22Rv1 (cell line): ENCODE measurements at regions not wholly inside any gene's neighbourhood (a gene's known extent, or its start where the extent isn't known, plus 50 kb on each side); places are given as distances from the start of the nearest gene placed in this dataset.

Experiments
- H3K27ac ChIP-seq: fragments of 450-650 bp; 2 replicates; pipeline ENCODE4 v1.5.1; 2017
- CTCF ChIP-seq: fragments of 450-650 bp; IDR thresholded peaks from 2 replicates; pipeline ENCODE4 v1.5.1; 2017; ENCODE audit warnings: mild to moderate bottlenecking
- ZFX ChIP-seq: fragments of 450-650 bp; IDR thresholded peaks from 2 replicates; pipeline ENCODE4 v1.6.1; 2017; ENCODE audit warnings: antibody characterized with exemption, borderline replicate concordance

DNA sequence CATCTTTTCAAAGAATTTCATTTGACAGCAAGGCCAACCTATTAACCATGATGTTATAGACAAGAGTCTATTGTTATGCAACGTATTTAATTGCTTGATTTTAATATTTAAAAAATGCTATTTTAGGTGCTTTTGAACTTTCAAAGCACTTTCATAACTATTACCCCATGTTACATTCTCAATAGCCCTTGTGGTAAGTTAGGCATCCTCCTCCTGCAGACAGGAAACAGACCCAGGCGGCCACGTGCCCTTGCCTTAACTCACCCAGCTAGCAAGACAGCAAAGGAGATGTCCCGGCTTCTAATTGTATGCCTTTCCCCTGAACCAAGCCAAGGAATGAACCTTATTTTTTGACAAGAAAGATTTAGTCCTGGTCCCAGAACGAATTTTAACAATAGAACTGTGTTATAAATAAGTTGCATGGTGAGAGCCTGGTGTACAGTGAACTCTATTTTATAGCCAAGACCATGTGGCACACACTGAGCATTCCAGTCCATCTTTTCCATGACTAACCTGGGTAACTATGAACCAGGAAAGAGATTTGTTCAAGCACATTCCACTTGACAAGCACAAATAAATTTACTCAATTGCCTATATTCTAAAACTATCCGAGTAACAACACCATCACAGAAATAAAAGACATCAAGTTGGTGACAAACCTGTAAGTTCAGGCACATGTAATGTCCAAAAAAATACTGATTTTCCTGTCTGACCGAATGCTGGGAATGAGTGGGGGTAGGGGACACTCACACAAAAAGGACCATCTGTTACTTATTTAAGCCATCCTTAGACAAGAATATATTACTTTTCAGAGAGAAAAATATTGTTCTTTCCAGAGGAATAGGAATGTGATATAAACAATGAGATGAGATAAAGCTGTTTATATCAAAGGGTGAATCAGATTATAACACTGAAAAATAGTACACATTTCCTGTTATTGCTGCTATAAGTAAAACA lies 163.0 kb downstream of the EFNB2 start:
- H3K27ac ChIP-seq = no peak overlapping the region

GRCh38 chr13:106371024-106371423 lies 164.4 kb downstream of the EFNB2 start:
- TF ChIP-seq ZFX = no peak
- TF ChIP-seq CTCF = no peak
- no peak overlapping the region for H3K27ac ChIP-seq

More for the DNA sequence above, 163.0 kb downstream of the EFNB2 start:
- TF ChIP-seq ZFX (no peak), CTCF (no peak)

GRCh38 chr13:106369858-106370257 lies 165.6 kb downstream of the EFNB2 start:
- no peak overlapping the region for H3K27ac ChIP-seq
- TF ChIP-seq ZFX (no peak), CTCF (no peak)

DNA sequence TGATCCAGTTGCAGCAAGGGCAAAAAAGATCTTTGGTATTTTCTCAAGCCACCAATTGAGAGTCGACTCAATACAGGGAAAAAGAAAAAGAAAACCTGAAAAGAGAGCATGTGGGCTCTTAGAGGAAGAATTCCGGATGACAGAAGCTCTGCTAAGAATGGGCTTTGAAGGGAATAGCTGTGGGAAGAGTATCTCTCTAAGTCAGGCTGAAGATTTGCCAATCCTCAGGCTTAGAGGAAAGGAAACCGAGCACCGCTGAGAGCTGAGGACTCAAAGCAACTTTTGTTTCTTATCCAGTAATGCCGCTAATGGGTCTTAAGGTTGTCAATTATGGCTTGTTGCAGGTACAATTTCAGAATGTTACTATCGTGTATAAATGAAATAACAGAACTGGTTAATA lies 166.4 kb downstream of the EFNB2 start:
- TF ChIP-seq ZFX (no peak), CTCF (no peak)

DNA sequence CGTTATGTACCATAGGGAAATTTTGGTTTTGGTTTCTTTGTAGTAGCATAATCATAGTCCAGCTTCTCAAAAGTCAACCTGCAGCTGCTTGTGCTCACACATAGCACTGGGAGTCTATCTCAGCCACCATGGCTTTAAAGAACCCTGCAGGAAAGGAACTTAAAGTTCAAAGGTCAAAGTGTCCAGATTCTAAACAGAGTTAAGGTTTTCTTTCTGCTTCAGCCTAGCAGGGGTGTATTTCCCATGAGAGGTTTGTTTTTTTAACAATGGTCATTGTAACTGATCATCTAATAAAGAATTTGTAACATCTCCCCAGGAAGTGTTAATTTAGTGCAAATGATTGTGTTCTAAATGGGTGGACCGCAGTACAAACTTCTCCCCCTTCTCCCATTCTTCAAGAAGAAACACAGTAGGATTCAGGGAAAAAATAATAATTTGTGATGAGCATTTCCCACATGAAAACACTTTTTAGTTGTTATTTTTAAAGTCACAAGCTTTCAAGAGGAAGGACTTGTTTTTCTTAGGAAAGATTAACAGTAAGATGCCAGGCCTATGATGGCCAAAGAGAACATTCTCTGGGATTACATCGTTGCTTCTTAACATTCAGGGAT lies 168.0 kb downstream of the EFNB2 start:
- no peak for TF ChIP-seq CTCF
- TF ChIP-seq ZFX = no peak
- H3K27ac ChIP-seq = no peak overlapping the region

More for the DNA sequence above, 166.4 kb downstream of the EFNB2 start:
- no peak overlapping the region for H3K27ac ChIP-seq

- no peak overlapping the region for H3K27ac ChIP-seq
- TF ChIP-seq CTCF (no peak), ZFX (no peak)
Measured at GRCh38 chr13:106362707-106363106, 172.8 kb downstream of the EFNB2 start.

DNA sequence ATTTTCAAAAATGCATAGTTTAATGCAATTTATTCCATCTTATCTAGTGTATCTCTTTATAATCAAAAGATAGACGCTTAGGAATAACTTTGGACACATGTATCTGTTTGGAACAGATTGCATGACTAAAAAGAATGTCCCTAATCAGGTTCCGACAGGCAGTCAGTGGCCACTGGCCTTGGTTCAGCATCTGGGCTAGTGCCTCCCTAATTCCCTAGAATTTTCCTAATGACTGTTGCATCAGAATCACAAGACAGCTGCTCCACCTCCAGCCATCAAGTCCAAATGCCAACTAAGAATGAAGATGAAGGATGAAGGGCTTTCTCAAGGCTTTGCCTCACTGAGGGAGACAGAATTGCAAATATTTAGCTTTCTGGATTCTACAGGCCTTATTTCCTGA lies 173.8 kb downstream of the EFNB2 start:
- no peak overlapping the region for H3K27ac ChIP-seq
- TF ChIP-seq ZFX (no peak), CTCF (no peak)
